ENCODE measurements at regions not wholly inside any gene's neighbourhood (a gene's known extent, or its start where the extent isn't known, plus 50 kb on each side); places are given as distances from the start of the nearest gene placed in this dataset.

DNA sequence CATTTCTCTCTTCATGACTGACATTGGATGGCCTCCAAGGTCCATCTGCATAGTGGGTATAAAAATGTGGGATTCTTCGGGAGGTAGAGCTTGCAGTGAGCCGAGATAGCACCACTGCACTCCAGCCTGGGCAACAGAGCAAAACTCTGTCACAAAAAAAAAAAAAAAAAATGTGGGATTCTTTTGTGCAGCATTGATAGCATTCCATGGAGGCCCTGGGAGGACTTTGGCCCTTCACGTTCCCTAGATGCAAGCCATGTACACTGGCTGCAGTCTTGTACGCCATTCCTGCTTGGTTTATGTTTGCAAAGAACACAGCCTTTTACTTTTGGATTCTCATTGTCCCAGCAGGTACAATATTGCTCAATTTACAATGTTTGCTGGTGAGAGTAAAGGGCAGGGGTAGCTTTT lies 157.8 kb downstream of the SLCO4C1 start:
- Histone ChIP-seq H2AFZ (ENCODE audit: low read depth, low read length) (no peak overlapping the region), H3K9me3 (ENCODE audit: low read length) (no peaks in the 10 kb centered on the region), H3K79me2 (replicated peaks; ENCODE audit: insufficient read depth, low read length) (no peaks in the 10 kb centered on the region), H3K36me3 (ENCODE audit: insufficient read depth, low read length) (no peaks in the 10 kb centered on the region), H3K9ac (ENCODE audit: low read length) (no peak overlapping the region), H3K9me2 (ENCODE audit: insufficient read depth, low read length) (no peaks in the 10 kb centered on the region), H4K20me1 (ENCODE audit: insufficient read depth) (no peaks in the 10 kb centered on the region), H3K27me3 (ENCODE audit: insufficient read depth, low read depth, low read length) (no peaks in the 10 kb centered on the region), H3K27ac (ENCODE audit: low read length) (no peak overlapping the region), H3K4me3 (ENCODE audit: low read length) (no peak overlapping the region), H3F3A (ENCODE audit: insufficient read depth, low read length, poor library complexity, severe bottlenecking) (no peaks in the 10 kb centered on the region), H3K4me2 (ENCODE audit: low read length) (no peak overlapping the region)
- TF ChIP-seq MXI1 (conservative IDR thresholded peaks at IDR 0.05; ENCODE audit: poor library complexity, severe bottlenecking) (no peak), EZH2 (IDR thresholded peaks at IDR 0.05; ENCODE audit: borderline replicate concordance, insufficient read depth, low read length, poor library complexity, severe bottlenecking) (no peak), TAF1 (IDR thresholded peaks at IDR 0.05; ENCODE audit: low read depth) (no peak), RAD21 (conservative IDR thresholded peaks at IDR 0.05) (no peak), POLR2AphosphoS5 (IDR thresholded peaks at IDR 0.05) (no peak)

DNA sequence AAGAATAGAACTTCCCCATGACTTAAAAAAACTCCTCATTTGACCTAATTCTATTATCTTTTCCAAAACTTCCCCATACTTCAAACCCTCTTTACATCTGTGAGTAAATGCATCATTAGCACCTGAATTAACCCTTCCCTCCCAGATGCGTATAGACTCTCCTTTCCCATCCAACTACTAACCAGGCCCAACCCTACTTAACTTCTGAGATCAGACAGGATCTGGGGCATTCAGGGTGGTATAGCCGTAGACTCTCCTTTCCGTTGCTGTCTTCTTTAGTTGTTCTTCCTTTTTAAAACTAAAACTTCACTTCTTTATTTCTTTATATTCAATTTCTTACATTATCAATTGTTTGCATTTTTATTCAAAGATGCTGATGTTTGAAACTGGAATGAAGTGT lies 165.2 kb downstream of the SLCO4C1 start:
- no peaks in the 10 kb centered on the region for H3K9me3 ChIP-seq (ENCODE audit: low read length)
- H2AFZ ChIP-seq (ENCODE audit: low read depth, low read length): no peak overlapping the region
- H3K4me2 ChIP-seq (ENCODE audit: low read length): no peak overlapping the region
- no peaks in the 10 kb centered on the region for H3K79me2 ChIP-seq (replicated peaks; ENCODE audit: insufficient read depth, low read length)
- H3K36me3 ChIP-seq (ENCODE audit: insufficient read depth, low read length): no peaks in the 10 kb centered on the region
- no peaks in the 10 kb centered on the region for H3K27me3 ChIP-seq (ENCODE audit: insufficient read depth, low read depth, low read length)
- H3K9me2 ChIP-seq (ENCODE audit: insufficient read depth, low read length): no peaks in the 10 kb centered on the region
- no peaks in the 10 kb centered on the region for H4K20me1 ChIP-seq (ENCODE audit: insufficient read depth)
- no peak for TF ChIP-seq POLR2AphosphoS5 (IDR thresholded peaks at IDR 0.05)
- no peak for TF ChIP-seq RAD21 (conservative IDR thresholded peaks at IDR 0.05)
- no peak for TF ChIP-seq EZH2 (IDR thresholded peaks at IDR 0.05; ENCODE audit: borderline replicate concordance, insufficient read depth, low read length, poor library complexity, severe bottlenecking)
- TF ChIP-seq EP300 (conservative IDR thresholded peaks at IDR 0.05; ENCODE audit: poor library complexity, severe bottlenecking): no peak
- TF ChIP-seq, protein P1, sequence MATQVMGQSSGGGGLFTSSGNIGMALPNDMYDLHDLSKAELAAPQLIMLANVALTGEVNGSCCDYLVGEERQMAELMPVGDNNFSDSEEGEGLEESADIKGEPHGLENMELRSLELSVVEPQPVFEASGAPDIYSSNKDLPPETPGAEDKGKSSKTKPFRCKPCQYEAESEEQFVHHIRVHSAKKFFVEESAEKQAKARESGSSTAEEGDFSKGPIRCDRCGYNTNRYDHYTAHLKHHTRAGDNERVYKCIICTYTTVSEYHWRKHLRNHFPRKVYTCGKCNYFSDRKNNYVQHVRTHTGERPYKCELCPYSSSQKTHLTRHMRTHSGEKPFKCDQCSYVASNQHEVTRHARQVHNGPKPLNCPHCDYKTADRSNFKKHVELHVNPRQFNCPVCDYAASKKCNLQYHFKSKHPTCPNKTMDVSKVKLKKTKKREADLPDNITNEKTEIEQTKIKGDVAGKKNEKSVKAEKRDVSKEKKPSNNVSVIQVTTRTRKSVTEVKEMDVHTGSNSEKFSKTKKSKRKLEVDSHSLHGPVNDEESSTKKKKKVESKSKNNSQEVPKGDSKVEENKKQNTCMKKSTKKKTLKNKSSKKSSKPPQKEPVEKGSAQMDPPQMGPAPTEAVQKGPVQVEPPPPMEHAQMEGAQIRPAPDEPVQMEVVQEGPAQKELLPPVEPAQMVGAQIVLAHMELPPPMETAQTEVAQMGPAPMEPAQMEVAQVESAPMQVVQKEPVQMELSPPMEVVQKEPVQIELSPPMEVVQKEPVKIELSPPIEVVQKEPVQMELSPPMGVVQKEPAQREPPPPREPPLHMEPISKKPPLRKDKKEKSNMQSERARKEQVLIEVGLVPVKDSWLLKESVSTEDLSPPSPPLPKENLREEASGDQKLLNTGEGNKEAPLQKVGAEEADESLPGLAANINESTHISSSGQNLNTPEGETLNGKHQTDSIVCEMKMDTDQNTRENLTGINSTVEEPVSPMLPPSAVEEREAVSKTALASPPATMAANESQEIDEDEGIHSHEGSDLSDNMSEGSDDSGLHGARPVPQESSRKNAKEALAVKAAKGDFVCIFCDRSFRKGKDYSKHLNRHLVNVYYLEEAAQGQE (IDR thresholded peaks at IDR 0.05; ENCODE audit: borderline replicate concordance): no peak
- no peak for TF ChIP-seq TAF1 (IDR thresholded peaks at IDR 0.05; ENCODE audit: low read depth)
- no peak for TF ChIP-seq MXI1 (conservative IDR thresholded peaks at IDR 0.05; ENCODE audit: poor library complexity, severe bottlenecking)
- TF ChIP-seq, protein P2, sequence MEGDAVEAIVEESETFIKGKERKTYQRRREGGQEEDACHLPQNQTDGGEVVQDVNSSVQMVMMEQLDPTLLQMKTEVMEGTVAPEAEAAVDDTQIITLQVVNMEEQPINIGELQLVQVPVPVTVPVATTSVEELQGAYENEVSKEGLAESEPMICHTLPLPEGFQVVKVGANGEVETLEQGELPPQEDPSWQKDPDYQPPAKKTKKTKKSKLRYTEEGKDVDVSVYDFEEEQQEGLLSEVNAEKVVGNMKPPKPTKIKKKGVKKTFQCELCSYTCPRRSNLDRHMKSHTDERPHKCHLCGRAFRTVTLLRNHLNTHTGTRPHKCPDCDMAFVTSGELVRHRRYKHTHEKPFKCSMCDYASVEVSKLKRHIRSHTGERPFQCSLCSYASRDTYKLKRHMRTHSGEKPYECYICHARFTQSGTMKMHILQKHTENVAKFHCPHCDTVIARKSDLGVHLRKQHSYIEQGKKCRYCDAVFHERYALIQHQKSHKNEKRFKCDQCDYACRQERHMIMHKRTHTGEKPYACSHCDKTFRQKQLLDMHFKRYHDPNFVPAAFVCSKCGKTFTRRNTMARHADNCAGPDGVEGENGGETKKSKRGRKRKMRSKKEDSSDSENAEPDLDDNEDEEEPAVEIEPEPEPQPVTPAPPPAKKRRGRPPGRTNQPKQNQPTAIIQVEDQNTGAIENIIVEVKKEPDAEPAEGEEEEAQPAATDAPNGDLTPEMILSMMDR (IDR thresholded peaks at IDR 0.05; ENCODE audit: poor library complexity, severe bottlenecking): no peak
- TF ChIP-seq SMC3 (conservative IDR thresholded peaks at IDR 0.05; ENCODE audit: poor library complexity): no peak
- no peak overlapping the region for H3K9ac ChIP-seq (ENCODE audit: low read length)
- no peak overlapping the region for H3K4me3 ChIP-seq (ENCODE audit: low read length)
- H3K27ac ChIP-seq (ENCODE audit: low read length): no peak overlapping the region
- no peaks in the 10 kb centered on the region for H3F3A ChIP-seq (ENCODE audit: insufficient read depth, low read length, poor library complexity, severe bottlenecking)
